ENCODE measurements at regions not wholly inside any gene's neighbourhood (a gene's known extent, or its start where the extent isn't known, plus 50 kb on each side); places are given as distances from the start of the nearest gene placed in this dataset.

- no peak overlapping the region for H3K27ac ChIP-seq (ENCODE audit: low read depth, low read length)
- no CpG with 5 or more reads among the region's 2 CpGs for WGBS (ENCODE audit: extremely low coverage, insufficient coverage, low lambda C conversion rate)
- no peaks in the 10 kb centered on the region for H3K79me1 ChIP-seq (ENCODE audit: low read length)
Measured at GRCh38 chr7:110322796-110323195, 768.1 kb upstream of the LRRN3 start.

DNA sequence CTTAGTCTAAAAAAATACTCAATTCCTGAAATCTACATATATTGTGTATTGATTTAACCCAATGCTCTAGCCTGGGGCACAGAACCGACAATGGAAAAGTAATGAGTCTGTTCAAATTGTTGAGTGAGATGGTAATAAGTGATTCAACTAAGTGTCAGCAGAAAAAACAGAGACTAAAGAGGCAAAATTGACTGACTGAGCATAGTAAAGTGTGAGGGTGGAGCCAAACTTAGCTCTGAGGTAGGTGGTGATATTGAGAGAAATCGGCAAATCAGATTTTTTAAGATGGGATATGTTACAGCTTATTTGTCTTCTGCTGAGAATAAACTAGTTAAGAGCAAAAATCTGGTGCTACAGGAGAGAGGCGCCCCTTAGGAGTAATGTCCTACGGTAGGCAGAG lies 764.0 kb upstream of the LRRN3 start:
- Histone ChIP-seq H3K18ac (ENCODE audit: low read length) (no peak overlapping the region), H3K4me1 (ENCODE audit: control insufficient read depth, low read depth, low read length) (no peaks in the 10 kb centered on the region), H3K56ac (ENCODE audit: low read length) (no peak overlapping the region), H3K79me1 (ENCODE audit: low read length) (no peaks in the 10 kb centered on the region), H3K4me2 (ENCODE audit: low read length) (no peak overlapping the region), H4K8ac (ENCODE audit: low read depth, low read length) (no peak overlapping the region), H3K27me3 (ENCODE audit: insufficient read depth, low read length, poor library complexity) (no peaks in the 10 kb centered on the region), H2BK15ac (replicated peaks; ENCODE audit: low read depth) (no peak overlapping the region), H3K36me3 (ENCODE audit: control insufficient read depth, insufficient read depth, low read length) (no peaks in the 10 kb centered on the region), H2BK5ac (ENCODE audit: low read length) (no peak overlapping the region), H3K9ac (ENCODE audit: low read length) (no peak overlapping the region), H3K79me2 (ENCODE audit: control insufficient read depth, insufficient read depth, low read length) (no peaks in the 10 kb centered on the region), H3K27ac (ENCODE audit: low read depth, low read length) (no peak overlapping the region), H3K4me3 (ENCODE audit: low read length) (no peak overlapping the region), H3K4ac (ENCODE audit: low read depth, low read length) (no peak overlapping the region), H4K5ac (ENCODE audit: low read length) (no peak overlapping the region), H2BK120ac (ENCODE audit: low read depth, low read length) (no peak overlapping the region), H2AK5ac (ENCODE audit: low read length) (no peak overlapping the region), H3K23ac (ENCODE audit: low read length) (no peak overlapping the region)
- WGBS (ENCODE audit: extremely low coverage, insufficient coverage, low lambda C conversion rate) = no CpG with 5 or more reads among the region's 4 CpGs
- no peak for DNase-seq

More at GRCh38 chr7:110322796-110323195, 768.1 kb upstream of the LRRN3 start:
- no peak overlapping the region for H2BK120ac ChIP-seq (ENCODE audit: low read depth, low read length)
- no peak overlapping the region for H3K4me3 ChIP-seq (ENCODE audit: low read length)
- no peak overlapping the region for H3K56ac ChIP-seq (ENCODE audit: low read length)
- no peak overlapping the region for H3K4ac ChIP-seq (ENCODE audit: low read depth, low read length)
- no peak overlapping the region for H4K5ac ChIP-seq (ENCODE audit: low read length)
- no peak overlapping the region for H3K23ac ChIP-seq (ENCODE audit: low read length)
- H3K4me2 ChIP-seq (ENCODE audit: low read length) = no peak overlapping the region
- DNase-seq = no peak
- H3K36me3 ChIP-seq (ENCODE audit: control insufficient read depth, insufficient read depth, low read length) = no peaks in the 10 kb centered on the region
- H3K79me2 ChIP-seq (ENCODE audit: control insufficient read depth, insufficient read depth, low read length) = no peaks in the 10 kb centered on the region
- no peak overlapping the region for H3K18ac ChIP-seq (ENCODE audit: low read length)
- no peak overlapping the region for H3K9ac ChIP-seq (ENCODE audit: low read length)
- H4K8ac ChIP-seq (ENCODE audit: low read depth, low read length) = no peak overlapping the region
- H3K27me3 ChIP-seq (ENCODE audit: insufficient read depth, low read length, poor library complexity) = no peaks in the 10 kb centered on the region
- H3K4me1 ChIP-seq (ENCODE audit: control insufficient read depth, low read depth, low read length) = no peaks in the 10 kb centered on the region
- H2BK5ac ChIP-seq (ENCODE audit: low read length) = no peak overlapping the region
- H2AK5ac ChIP-seq (ENCODE audit: low read length) = no peak overlapping the region
- no peak overlapping the region for H2BK15ac ChIP-seq (replicated peaks; ENCODE audit: low read depth)

GRCh38 chr7:110336423-110336822 lies 754.5 kb upstream of the LRRN3 start:
- no peak overlapping the region for H3K4ac ChIP-seq (ENCODE audit: low read depth, low read length)
- no peaks in the 10 kb centered on the region for H3K27me3 ChIP-seq (ENCODE audit: insufficient read depth, low read length, poor library complexity)
- H3K36me3 ChIP-seq (ENCODE audit: control insufficient read depth, insufficient read depth, low read length) = no peaks in the 10 kb centered on the region
- H3K18ac ChIP-seq (ENCODE audit: low read length) = no peak overlapping the region
- H3K4me2 ChIP-seq (ENCODE audit: low read length) = no peak overlapping the region
- no peak overlapping the region for H2AK5ac ChIP-seq (ENCODE audit: low read length)
- no peak overlapping the region for H3K27ac ChIP-seq (ENCODE audit: low read depth, low read length)
- H3K4me1 ChIP-seq (ENCODE audit: control insufficient read depth, low read depth, low read length) = no peaks in the 10 kb centered on the region
- H4K8ac ChIP-seq (ENCODE audit: low read depth, low read length) = no peak overlapping the region
- no peaks in the 10 kb centered on the region for H3K79me2 ChIP-seq (ENCODE audit: control insufficient read depth, insufficient read depth, low read length)
- H3K79me1 ChIP-seq (ENCODE audit: low read length) = no peaks in the 10 kb centered on the region
- no peak overlapping the region for H2BK5ac ChIP-seq (ENCODE audit: low read length)
- H3K56ac ChIP-seq (ENCODE audit: low read length) = no peak overlapping the region
- no CpG with 5 or more reads among the region's 1 CpG for WGBS (ENCODE audit: extremely low coverage, insufficient coverage, low lambda C conversion rate)
- H2BK15ac ChIP-seq (replicated peaks; ENCODE audit: low read depth) = no peak overlapping the region
- H3K23ac ChIP-seq (ENCODE audit: low read length) = no peak overlapping the region
- no peak overlapping the region for H3K4me3 ChIP-seq (ENCODE audit: low read length)
- no peak overlapping the region for H3K9ac ChIP-seq (ENCODE audit: low read length)
- no peak overlapping the region for H2BK120ac ChIP-seq (ENCODE audit: low read depth, low read length)
- DNase-seq = no peak
- H4K5ac ChIP-seq (ENCODE audit: low read length) = no peak overlapping the region

DNA sequence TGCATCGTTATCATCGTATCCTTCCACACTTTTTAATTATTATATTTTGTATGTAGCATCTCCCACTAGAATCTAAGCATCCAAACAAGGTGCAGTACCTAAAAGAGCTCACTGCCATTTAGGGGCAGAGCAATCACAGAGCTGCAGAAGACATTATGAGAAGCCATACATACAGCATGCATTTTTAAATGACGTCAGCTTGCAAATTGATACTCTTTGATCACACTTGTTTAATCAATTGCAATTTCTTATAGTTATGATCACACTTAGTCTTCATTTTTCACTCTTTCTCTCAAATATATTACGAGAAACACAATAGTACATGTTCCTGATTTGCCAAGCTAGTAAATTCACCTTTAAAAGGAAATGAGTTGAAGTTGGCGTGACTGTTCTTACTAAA lies 753.3 kb upstream of the LRRN3 start:
- H4K5ac ChIP-seq (ENCODE audit: low read length) = no peak overlapping the region
- no peaks in the 10 kb centered on the region for H3K27me3 ChIP-seq (ENCODE audit: insufficient read depth, low read length, poor library complexity)
- no peak overlapping the region for H3K4me3 ChIP-seq (ENCODE audit: low read length)
- no peak overlapping the region for H2BK120ac ChIP-seq (ENCODE audit: low read depth, low read length)
- H3K4ac ChIP-seq (ENCODE audit: low read depth, low read length) = no peak overlapping the region
- H3K79me1 ChIP-seq (ENCODE audit: low read length) = no peaks in the 10 kb centered on the region
- no peak overlapping the region for H3K23ac ChIP-seq (ENCODE audit: low read length)
- no peaks in the 10 kb centered on the region for H3K79me2 ChIP-seq (ENCODE audit: control insufficient read depth, insufficient read depth, low read length)
- H3K9ac ChIP-seq (ENCODE audit: low read length) = no peak overlapping the region
- H3K4me2 ChIP-seq (ENCODE audit: low read length) = no peak overlapping the region
- WGBS (ENCODE audit: extremely low coverage, insufficient coverage, low lambda C conversion rate) = 100% methylated on average over 1 of the region's 5 CpGs
- no peak overlapping the region for H2BK5ac ChIP-seq (ENCODE audit: low read length)
- H3K36me3 ChIP-seq (ENCODE audit: control insufficient read depth, insufficient read depth, low read length) = no peaks in the 10 kb centered on the region
- H3K27ac ChIP-seq (ENCODE audit: low read depth, low read length) = no peak overlapping the region
- H4K8ac ChIP-seq (ENCODE audit: low read depth, low read length) = no peak overlapping the region
- no peak overlapping the region for H3K56ac ChIP-seq (ENCODE audit: low read length)
- no peak overlapping the region for H3K18ac ChIP-seq (ENCODE audit: low read length)
- no peaks in the 10 kb centered on the region for H3K4me1 ChIP-seq (ENCODE audit: control insufficient read depth, low read depth, low read length)
- no peak for DNase-seq
- H2AK5ac ChIP-seq (ENCODE audit: low read length) = no peak overlapping the region
- no peak overlapping the region for H2BK15ac ChIP-seq (replicated peaks; ENCODE audit: low read depth)

- Histone ChIP-seq H2BK120ac (ENCODE audit: low read depth, low read length) (no peak overlapping the region), H4K8ac (ENCODE audit: low read depth, low read length) (no peak overlapping the region), H3K56ac (ENCODE audit: low read length) (no peak overlapping the region), H3K18ac (ENCODE audit: low read length) (no peak overlapping the region), H3K4me3 (ENCODE audit: low read length) (no peak overlapping the region), H3K36me3 (ENCODE audit: control insufficient read depth, insufficient read depth, low read length) (no peaks in the 10 kb centered on the region), H2AK5ac (ENCODE audit: low read length) (no peak overlapping the region), H3K4ac (ENCODE audit: low read depth, low read length) (no peak overlapping the region), H3K27me3 (ENCODE audit: insufficient read depth, low read length, poor library complexity) (no peaks in the 10 kb centered on the region), H3K23ac (ENCODE audit: low read length) (no peak overlapping the region), H3K4me2 (ENCODE audit: low read length) (no peak overlapping the region), H3K4me1 (ENCODE audit: control insufficient read depth, low read depth, low read length) (no peaks in the 10 kb centered on the region), H4K5ac (ENCODE audit: low read length) (no peak overlapping the region), H2BK15ac (replicated peaks; ENCODE audit: low read depth) (no peak overlapping the region), H3K27ac (ENCODE audit: low read depth, low read length) (no peak overlapping the region), H3K79me2 (ENCODE audit: control insufficient read depth, insufficient read depth, low read length) (no peaks in the 10 kb centered on the region), H3K9ac (ENCODE audit: low read length) (no peak overlapping the region), H3K79me1 (ENCODE audit: low read length) (no peaks in the 10 kb centered on the region), H2BK5ac (ENCODE audit: low read length) (no peak overlapping the region)
- no peak for DNase-seq
- no CpG with 5 or more reads among the region's 3 CpGs for WGBS (ENCODE audit: extremely low coverage, insufficient coverage, low lambda C conversion rate)
Measured at GRCh38 chr7:110347081-110347480, 743.8 kb upstream of the LRRN3 start.

DNA sequence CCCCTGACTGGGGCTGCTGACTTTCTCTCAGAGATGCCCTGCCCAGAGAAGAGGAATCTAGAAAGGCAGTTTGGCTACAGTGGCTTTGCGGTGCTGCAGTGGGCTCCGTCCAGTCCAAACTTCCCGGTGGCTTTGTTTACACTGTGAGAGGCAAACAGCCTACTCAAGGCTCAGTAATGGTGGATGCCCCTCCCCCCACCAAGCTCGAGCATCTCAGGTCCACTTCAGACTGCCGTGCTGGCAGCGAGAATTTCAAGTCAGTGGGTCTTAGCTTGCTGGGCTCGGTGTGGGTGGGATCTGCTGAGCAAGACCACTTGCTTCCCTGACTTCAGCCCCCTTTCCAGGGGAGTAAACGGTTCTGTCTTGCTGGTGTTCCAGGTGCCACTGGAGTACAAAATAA lies 734.5 kb upstream of the LRRN3 start:
- H2BK120ac ChIP-seq (ENCODE audit: low read depth, low read length) = no peak overlapping the region
- no peak overlapping the region for H4K8ac ChIP-seq (ENCODE audit: low read depth, low read length)
- H3K9ac ChIP-seq (ENCODE audit: low read length) = no peak overlapping the region
- no peak overlapping the region for H2BK5ac ChIP-seq (ENCODE audit: low read length)
- no peaks in the 10 kb centered on the region for H3K79me1 ChIP-seq (ENCODE audit: low read length)
- H3K4me1 ChIP-seq (ENCODE audit: control insufficient read depth, low read depth, low read length) = no peaks in the 10 kb centered on the region
- no peak overlapping the region for H3K27ac ChIP-seq (ENCODE audit: low read depth, low read length)
- no peak for DNase-seq
- no peak overlapping the region for H3K4ac ChIP-seq (ENCODE audit: low read depth, low read length)
- no peak overlapping the region for H3K4me3 ChIP-seq (ENCODE audit: low read length)
- H3K23ac ChIP-seq (ENCODE audit: low read length) = no peak overlapping the region
- H3K18ac ChIP-seq (ENCODE audit: low read length) = no peak overlapping the region
- no peak overlapping the region for H2AK5ac ChIP-seq (ENCODE audit: low read length)
- no peaks in the 10 kb centered on the region for H3K36me3 ChIP-seq (ENCODE audit: control insufficient read depth, insufficient read depth, low read length)
- no peaks in the 10 kb centered on the region for H3K27me3 ChIP-seq (ENCODE audit: insufficient read depth, low read length, poor library complexity)
- WGBS (ENCODE audit: extremely low coverage, insufficient coverage, low lambda C conversion rate) = no CpG with 5 or more reads among the region's 8 CpGs
- no peak overlapping the region for H2BK15ac ChIP-seq (replicated peaks; ENCODE audit: low read depth)
- no peak overlapping the region for H4K5ac ChIP-seq (ENCODE audit: low read length)
- H3K79me2 ChIP-seq (ENCODE audit: control insufficient read depth, insufficient read depth, low read length) = no peaks in the 10 kb centered on the region
- no peak overlapping the region for H3K4me2 ChIP-seq (ENCODE audit: low read length)
- H3K56ac ChIP-seq (ENCODE audit: low read length) = no peak overlapping the region

Data from mesendoderm (in vitro differentiated cells).